GM23248 (cell line): ENCODE measurements at regions not wholly inside any gene's neighbourhood (a gene's known extent, or its start where the extent isn't known, plus 50 kb on each side); places are given as distances from the start of the nearest gene placed in this dataset.

Experiments used
- EZH2 ChIP-seq: fragments of 200-600 bp; sonication (generic); IDR thresholded peaks from 2 replicates; pipeline ENCODE4 v1.6.1; 2018; ENCODE audit warnings: antibody characterized with exemption, mild to moderate bottlenecking; ENCODE audit not compliant: insufficient read depth, poor library complexity, severe bottlenecking
- EZH2phosphoT487 ChIP-seq: fragments of 200-600 bp; sonication (generic); IDR thresholded peaks from 2 replicates; pipeline ENCODE4 v1.6.1; 2018; ENCODE audit warnings: antibody characterized with exemption, moderate library complexity, mild to moderate bottlenecking, low read depth; ENCODE audit not compliant: insufficient read depth

GRCh38 chr12:105554223-105554678 lies 223.8 kb downstream of the C12orf75 start:
- TF ChIP-seq EZH2 = no peak
- TF ChIP-seq EZH2phosphoT487 = no peak
